Left forelimb (tissue), 1 donor: ENCODE measurements at regions not wholly inside any gene's neighbourhood (a gene's known extent, or its start where the extent isn't known, plus 50 kb on each side); places are given as distances from the start of the nearest gene placed in this dataset.

ENCODE experiments used
- DNase-seq: peaks from one replicate; pipeline ENCODE4 v3.0.0-alpha.2; 2018; ENCODE audit warnings: low spot score

DNA sequence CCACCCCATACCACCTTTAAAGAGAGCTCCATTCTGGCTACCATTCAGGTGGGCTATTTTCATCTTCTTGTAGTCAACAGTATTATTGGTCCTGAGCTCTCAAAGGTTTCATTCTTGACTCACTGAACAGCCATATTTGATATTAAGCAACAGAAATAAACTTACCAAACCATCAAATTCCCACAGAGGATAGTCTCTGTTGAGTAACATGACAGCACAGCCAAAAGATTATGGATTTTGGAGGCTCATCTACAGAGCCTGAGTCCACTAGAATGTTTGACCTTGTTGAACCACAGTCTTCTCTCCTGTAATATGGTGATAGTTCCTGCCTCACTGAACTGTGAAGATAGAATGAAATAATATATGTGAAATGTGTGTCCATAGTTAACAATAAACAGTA is 276.3 kb upstream of the LDB2 start:
- DNase-seq, result no peak

DNA sequence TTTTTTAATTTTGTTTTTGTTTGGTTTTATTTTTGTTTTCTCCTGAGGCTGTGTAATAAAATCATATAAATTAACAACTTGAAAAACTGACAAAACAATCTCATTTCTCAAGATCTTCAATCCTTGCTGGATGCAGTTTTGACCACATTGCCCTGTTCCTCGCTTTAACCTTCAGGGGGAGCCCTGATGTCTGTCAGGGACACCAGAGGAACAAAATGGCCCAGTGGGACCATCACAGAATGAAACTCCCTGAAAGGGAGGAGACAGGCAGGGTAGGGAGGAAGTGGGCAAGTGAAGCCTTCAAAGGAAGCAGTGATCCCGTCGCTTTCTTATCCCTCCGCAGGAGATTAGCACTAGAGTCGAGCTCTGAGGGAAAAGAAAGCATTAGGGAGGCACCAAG is 274.9 kb upstream of the LDB2 start:
- no peak for DNase-seq

DNA sequence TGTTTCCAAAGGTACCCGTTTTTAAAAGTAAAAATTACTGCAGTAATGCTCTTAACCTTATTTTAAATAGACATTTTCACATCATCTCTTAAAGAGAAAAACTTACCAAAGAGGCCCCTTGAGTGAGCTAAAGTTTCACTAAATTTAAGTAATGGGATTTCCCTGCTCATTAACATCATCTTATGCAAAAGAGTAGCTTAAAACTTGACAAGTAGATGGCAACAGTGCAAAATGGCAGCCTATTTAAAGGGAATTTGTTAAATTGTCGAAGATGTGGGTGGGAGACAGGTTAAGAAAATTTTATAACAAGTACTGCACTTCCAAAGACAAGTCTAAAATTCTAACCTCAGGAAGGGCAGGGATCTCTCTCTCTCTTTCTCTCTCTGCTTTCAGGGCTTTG is 271.7 kb upstream of the LDB2 start:
- no peak for DNase-seq

DNA sequence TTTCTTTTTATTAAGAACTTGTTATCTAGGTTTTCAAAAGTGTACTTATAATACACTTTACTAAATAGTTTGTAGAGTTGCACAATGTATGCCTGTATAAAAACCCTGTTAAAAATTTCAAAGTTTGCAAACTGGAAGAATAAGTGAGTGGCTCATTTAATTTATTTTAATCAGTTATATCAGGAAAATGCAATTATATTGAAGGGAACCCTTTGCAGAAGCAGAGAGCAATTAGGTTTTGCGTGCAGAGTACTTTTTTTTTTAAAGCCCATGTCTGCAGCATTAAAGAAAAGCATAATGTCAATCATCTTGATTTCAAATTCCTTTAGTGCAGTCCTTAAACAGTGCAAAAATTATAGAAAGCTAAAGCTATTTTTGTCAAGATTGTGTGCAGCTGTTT is 271.3 kb upstream of the LDB2 start:
- no peak for DNase-seq

DNA sequence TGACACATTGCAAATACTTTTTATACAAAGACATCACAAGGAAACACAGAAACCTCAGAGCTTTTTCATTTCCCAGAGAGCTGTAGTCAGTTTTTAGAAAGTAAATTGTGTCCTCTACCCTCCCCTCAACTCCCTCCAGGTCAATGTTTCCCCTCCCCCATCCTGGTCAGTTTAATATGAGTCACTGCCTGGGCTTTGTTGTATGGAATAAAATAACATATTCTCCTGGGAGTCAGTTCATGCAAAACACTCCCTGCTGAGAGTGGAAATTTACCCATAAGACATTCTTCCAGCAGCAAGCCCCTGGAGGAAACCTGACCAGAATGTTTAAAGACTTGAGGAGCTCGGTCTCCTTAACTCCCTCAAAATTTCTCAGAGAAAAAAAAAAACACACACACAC is 270.1 kb upstream of the LDB2 start:
- no peak for DNase-seq

GRCh38 chr4:17166954-17167353 is 268.5 kb upstream of the LDB2 start:
- DNase-seq, result no peak

DNA sequence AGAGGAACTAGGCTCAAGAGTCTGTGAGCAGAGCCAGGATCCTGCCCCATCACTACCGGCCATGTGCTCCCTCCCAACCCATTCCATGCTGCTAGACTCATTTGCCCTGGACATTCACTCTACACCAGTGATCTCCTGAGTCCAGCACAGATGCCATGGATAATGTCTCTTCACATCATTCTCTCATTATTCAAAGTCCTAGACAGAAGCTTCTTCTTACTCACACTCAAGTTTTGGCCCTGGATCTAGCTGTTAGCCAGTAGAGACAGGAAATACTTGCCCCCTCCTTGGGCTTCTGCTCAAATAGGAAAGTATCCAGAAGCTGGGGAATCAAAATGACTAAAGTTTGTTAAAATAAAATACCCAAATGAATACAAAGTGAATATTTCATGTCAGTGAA is 266.8 kb upstream of the LDB2 start:
- no peak for DNase-seq

GRCh38 chr4:17164666-17165065 is 266.2 kb upstream of the LDB2 start:
- DNase-seq, result no peak

DNA sequence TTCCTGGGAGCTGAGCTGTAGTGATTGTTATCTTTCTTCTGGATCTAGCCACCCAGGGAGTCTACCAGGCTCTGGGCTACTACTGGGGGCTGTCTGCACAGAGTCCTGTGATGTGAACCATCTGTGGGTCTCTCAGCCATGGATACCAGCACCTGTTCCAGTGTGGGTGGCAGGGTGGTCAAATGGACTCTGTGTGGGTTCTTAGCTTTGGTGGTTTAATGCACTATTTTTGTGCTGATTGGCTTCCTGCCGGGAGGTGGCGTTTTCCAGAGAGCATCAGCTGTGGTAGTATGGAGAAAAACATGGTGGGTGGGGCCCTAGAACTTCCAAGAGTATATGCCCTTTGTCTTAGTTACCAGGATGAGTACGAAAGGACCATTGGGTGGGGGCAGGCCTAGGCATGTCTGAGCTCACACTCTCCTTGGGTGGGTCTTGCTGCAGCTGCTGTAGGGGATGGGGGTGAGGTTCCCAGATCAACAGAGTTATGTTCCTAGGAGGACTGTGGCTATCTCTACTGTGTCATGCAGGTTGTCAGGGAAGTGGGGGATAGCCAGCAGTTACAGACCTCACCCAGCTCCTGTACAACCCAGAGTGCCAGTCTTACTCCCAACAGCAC is 264.8 kb upstream of the LDB2 start:
- DNase-seq, result no peak

- DNase-seq, result no peak
Observed at GRCh38 chr4:17157304-17157703, 258.9 kb upstream of the LDB2 start.

- DNase-seq, result no peak
Observed at GRCh38 chr4:17155486-17155885, 257.0 kb upstream of the LDB2 start.

- DNase-seq, result no peak
Observed at GRCh38 chr4:17153572-17153971, 255.1 kb upstream of the LDB2 start.

- DNase-seq, result no peak
Observed at GRCh38 chr4:17152941-17153540, 254.6 kb upstream of the LDB2 start.

GRCh38 chr4:17142232-17142711 is 243.8 kb upstream of the LDB2 start:
- DNase-seq, result no peak

GRCh38 chr4:17138847-17139246 is 240.4 kb upstream of the LDB2 start:
- no peak for DNase-seq

- no peak for DNase-seq
Observed at GRCh38 chr4:17134565-17134964, 236.1 kb upstream of the LDB2 start.

- DNase-seq, result no peak
Observed at GRCh38 chr4:17134100-17134499, 235.7 kb upstream of the LDB2 start.

DNA sequence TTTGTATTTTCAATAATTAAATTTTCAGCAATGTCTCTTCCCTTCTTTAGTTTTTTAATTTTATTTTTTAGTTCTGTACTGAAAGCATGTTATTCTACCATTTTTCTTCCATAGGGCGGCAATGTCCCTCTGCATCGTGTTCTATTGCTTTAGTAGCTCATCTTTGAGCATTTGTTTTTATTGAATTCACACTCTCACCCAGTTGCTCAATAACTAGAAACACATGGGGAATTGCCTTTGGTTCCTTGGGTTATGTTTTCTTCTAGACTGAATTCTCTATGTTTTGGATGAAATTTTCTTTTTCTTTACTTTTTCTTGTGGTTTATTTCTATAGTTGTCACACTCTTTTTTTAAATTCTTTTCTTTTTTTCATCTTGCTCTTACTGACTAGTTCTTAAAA is 233.8 kb upstream of the LDB2 start:
- no peak for DNase-seq

DNA sequence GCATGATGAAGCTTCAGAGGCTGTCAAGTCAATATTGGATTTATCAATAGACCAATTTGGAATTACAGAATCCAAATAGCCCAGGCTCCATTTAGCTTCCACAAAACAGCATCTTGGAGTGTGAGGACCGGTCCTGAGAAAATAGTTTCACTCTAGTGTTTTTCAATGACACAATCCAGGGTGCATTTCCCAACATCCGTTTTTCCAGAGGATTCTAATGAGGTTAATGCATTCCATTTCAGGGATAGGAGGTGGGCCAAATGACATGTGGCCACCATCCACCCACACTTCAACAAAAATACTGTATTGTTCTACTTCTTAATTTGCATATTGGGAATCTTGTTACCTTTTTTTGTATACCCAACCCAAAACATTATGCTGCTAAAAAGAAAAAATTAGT is 229.8 kb upstream of the LDB2 start:
- DNase-seq, result no peak

DNA sequence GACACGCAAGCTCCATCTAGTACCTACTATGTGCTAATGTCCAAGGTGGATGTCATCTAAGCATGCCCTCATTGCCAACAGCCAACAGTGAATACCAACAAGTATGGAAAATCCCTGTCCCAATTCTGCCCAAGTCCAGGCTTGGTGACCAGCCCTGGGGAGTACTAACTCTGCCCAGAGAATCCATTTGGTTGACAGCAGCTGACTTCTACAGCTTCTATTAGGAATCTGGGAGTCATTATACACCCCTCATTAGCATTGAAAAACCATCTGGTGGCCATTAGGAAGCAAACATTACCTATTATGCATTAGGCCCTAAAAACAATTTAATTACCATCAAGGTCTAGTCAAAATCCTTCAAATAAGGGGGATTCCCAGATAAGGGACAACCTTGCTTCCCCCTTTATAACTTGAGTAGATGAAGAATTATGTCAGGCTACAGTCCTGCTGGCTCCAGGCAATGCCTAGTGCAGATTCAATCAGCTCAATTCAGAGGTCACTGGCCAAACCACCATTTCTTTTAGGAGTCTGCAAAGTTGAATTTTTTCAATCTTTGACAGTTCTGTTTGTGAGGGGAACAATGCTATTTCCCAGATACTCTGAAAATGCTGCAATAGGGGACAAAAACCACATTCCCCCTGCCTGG is 228.0 kb upstream of the LDB2 start:
- DNase-seq, result no peak

DNA sequence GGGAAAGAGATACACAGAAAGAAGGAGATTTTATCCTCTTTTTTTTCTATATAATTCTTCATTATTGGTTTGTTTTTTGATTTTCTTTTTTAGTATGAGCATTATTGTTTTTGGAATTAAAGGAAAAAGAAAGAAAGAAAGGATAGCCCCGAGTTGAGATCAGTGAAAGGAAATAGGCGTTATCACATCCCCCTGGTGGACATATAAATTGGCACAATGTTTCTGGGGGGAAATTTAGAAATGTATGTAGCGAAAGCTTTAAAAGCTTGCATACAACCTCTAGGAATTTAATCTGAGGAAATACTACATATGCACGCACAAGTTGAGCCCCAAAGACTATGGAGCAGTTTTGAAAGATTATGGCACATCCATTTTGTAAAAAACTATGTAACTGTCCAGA is 226.3 kb upstream of the LDB2 start:
- DNase-seq, result no peak

GRCh38 chr4:17120761-17121160 is 222.3 kb upstream of the LDB2 start:
- no peak for DNase-seq

GRCh38 chr4:17117746-17118145 is 219.3 kb upstream of the LDB2 start:
- DNase-seq, result no peak

DNA sequence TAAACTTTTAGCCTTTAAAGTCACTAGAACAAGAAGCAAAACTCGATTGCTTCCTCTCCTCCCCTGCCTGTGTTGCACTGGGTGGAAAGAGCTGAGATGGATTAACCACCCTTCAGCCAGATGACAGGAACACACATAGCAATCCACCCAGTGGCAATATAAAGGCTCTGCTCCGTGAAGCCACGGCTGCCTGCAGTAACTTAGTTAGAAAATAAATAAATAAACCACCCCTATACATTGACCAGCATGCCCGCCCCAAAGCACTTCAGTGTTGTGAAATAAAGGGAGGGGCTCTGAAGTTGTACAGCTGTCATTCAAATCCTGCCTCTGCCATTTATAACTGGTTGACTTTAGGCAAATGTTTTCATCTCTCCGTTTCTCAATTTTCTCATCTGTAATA is 217.1 kb upstream of the LDB2 start:
- DNase-seq, result no peak
